Fibroblast of villous mesenchyme (primary cell): ENCODE measurements at regions not wholly inside any gene's neighbourhood (a gene's known extent, or its start where the extent isn't known, plus 50 kb on each side); places are given as distances from the start of the nearest gene placed in this dataset.

ENCODE experiments used
- DNase-seq: peaks from one replicate; pipeline ENCODE4 v3.0.0-alpha.2; 2010; ENCODE audit warnings: low read depth
- H3K4me3 ChIP-seq: 2 replicates; pipeline ENCODE4 v1.5.1; 2011; ENCODE audit warnings: low read depth, mild to moderate bottlenecking, low read length
- CTCF ChIP-seq: IDR thresholded peaks from 2 replicates; pipeline ENCODE4 v1.5.1; 2012; ENCODE audit warnings: low read depth, mild to moderate bottlenecking, low read length; ENCODE audit not compliant: insufficient read depth

- TF ChIP-seq CTCF, result no peak
- no peak for DNase-seq
- H3K4me3 ChIP-seq, result no peak overlapping the region
These were observed 629.1 kb upstream of the NR2F2 start for GRCh38 chr15:95701410-95701809.

- H3K4me3 ChIP-seq, result no peak overlapping the region
- TF ChIP-seq CTCF, result no peak
- DNase-seq, result no peak
These were observed 620.4 kb upstream of the NR2F2 start for GRCh38 chr15:95709959-95710695.

- DNase-seq, result no peak
- no peak overlapping the region for H3K4me3 ChIP-seq
- no peak for TF ChIP-seq CTCF
These were observed 617.7 kb upstream of the NR2F2 start for GRCh38 chr15:95712785-95713184.

- no peak for TF ChIP-seq CTCF
- H3K4me3 ChIP-seq, result no peak overlapping the region
- no peak for DNase-seq
These were observed 617.2 kb upstream of the NR2F2 start for GRCh38 chr15:95713324-95713723.

GRCh38 chr15:95715116-95715903 is 615.2 kb upstream of the NR2F2 start:
- no peak for TF ChIP-seq CTCF
- no peak overlapping the region for H3K4me3 ChIP-seq
- no peak for DNase-seq

DNA sequence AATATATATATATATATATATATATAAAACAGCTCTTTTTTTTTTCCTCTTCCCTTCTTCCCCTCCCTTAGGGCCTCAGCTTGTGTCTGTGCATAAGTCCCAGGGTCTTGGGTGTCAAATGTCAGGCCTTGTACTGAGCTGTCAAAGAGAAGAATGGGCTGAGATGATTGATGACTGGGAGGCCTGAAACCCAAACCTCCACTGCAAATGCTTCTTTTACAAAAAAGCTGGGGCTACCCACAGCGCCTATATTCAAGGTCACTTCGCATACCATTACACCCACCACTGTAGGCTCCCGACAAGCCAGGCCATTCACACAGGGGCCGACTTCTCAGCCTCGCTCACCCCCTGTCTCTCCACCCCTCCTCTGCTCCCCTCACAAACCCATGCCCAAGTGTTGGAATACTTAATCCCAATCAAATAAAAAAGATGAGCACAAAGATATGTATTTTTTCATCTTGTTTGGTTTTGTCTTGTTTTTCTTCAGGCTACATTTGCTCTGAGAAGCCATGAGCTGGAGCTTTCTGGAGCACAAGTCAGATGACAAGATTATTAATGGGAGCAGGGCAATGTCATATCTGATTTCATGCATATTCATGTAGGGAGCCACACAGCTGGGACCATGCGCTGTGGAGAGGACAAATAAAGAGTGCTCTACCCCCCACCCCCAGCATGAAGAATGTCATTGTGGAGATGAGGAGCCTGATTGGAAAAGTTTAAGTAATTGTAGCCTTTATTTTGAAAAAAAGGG is 614.4 kb upstream of the NR2F2 start:
- DNase-seq, result no peak
- TF ChIP-seq CTCF, result no peak
- no peak overlapping the region for H3K4me3 ChIP-seq
